Skeletal muscle satellite cell (primary cell): ENCODE measurements at regions not wholly inside any gene's neighbourhood (a gene's known extent, or its start where the extent isn't known, plus 50 kb on each side); places are given as distances from the start of the nearest gene placed in this dataset.
"Not testable (repeated sequence)": the region's sequence is repeated elsewhere in the genome, so short reads cannot be mapped to it uniquely, and the experiment has no call there.

Experiments used
- H3K27me3 ChIP-seq: 2 replicates; pipeline ENCODE4 v1.7.0; 2013; ENCODE audit warnings: low read length; ENCODE audit not compliant: control insufficient read depth, insufficient read depth
- H3K36me3 ChIP-seq: 2 replicates; pipeline ENCODE4 v1.7.0; 2013; ENCODE audit warnings: mild to moderate bottlenecking, control low read depth, low read length; ENCODE audit not compliant: insufficient read depth
- H3K4me1 ChIP-seq: 2 replicates; pipeline ENCODE4 v1.7.0; 2013; ENCODE audit warnings: low read length; ENCODE audit not compliant: control insufficient read depth, insufficient read depth
- H3K4me2 ChIP-seq: 2 replicates; pipeline ENCODE4 v1.7.0; 2013; ENCODE audit warnings: mild to moderate bottlenecking, low read length
- H3K4me3 ChIP-seq: 2 replicates; pipeline ENCODE4 v1.7.0; 2013; ENCODE audit warnings: low read length
- H3K9ac ChIP-seq: 2 replicates; pipeline ENCODE4 v1.7.0; 2013; ENCODE audit warnings: mild to moderate bottlenecking, low read depth, low read length, moderate library complexity
- H3K9me3 ChIP-seq: replicated peaks from 2 replicates; pipeline ENCODE4 v1.7.0; 2013; ENCODE audit warnings: mild to moderate bottlenecking, control low read depth, low read length

DNA sequence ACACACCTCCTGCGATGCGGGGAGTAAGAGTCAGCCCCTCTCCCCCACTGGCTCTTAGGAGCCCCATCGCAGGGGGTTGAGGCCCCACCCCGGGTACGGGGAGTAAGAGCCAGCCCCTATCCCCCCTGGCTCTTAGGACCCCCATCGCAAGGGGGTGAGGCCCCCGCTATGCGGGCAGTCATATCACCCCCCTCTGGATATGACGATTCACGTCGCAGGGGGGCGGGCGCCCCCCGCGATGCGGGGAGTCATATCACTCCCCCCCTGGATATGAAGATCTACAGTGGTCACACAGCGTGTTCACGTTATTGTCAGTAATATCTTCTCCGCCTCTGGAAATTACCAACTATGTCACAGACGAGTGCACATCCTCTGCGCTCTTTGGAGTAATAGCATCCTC lies 61.1 kb downstream of the DEFB131A start:
- H3K4me3 ChIP-seq, H3K9me3 ChIP-seq, H3K4me2 ChIP-seq, H3K9ac ChIP-seq, H3K27me3 ChIP-seq, H3K4me1 ChIP-seq, H3K36me3 ChIP-seq: not testable (repeated sequence)

DNA sequence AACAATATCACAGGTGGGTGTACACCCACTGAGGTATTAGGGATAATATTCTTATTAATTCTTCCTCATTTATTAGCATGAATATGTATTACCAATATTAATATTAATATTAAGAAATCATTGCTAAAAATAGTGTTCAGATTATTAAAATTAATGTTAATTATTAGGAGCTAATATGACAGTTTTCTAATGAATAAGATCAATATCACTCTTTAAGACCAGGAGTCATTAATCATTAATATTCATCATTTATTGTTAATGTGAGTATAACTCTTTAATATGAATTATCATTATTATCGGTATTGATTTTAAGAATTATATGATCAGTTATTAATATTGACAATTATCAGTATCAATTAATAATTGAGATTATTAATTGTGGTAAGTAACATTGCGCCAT lies 62.5 kb downstream of the DEFB131A start:
- not testable (repeated sequence) for H3K36me3 ChIP-seq, H3K9me3 ChIP-seq, H3K9ac ChIP-seq, H3K4me2 ChIP-seq, H3K27me3 ChIP-seq, H3K4me3 ChIP-seq, H3K4me1 ChIP-seq

DNA sequence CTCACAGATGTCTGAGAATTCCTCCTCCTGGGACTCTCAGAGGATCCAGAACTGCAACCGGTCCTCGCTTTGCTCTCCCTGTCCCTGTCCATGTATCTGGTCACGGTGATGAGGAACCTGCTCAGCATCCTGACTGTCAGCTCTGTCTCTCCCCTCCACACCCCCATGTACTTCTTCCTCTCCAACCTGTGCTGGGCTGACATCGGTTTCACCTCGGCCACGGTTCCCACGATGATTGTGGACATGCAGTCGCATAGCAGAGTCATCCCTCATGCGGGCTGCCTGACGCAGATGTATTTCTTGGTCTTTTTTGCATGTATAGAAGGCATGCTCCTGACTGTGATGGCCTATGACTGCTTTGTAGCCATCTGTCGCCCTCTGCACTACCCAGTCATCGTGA lies 68.7 kb downstream of the DEFB131A start:
- not testable (repeated sequence) for H3K9ac ChIP-seq, H3K4me2 ChIP-seq, H3K27me3 ChIP-seq, H3K36me3 ChIP-seq, H3K4me1 ChIP-seq, H3K9me3 ChIP-seq, H3K4me3 ChIP-seq

DNA sequence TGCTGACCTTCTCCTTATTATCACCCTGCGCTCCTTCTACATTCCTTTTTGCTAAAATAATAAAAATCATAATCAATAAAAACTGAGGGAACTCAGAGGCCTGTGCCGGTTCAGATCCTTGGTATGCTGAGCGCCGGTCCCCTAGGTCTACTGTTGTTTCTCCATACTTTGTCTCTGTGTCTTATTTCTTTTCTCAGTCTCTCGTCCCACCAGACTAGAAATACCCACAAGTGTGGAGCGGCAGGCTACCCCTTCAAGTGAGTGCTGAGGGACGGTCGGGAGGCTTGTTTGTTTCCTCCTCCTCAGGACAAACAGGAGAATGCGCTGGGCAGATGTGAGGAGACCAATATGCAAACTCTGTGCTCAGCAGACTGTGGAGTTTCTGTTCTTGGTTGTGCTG lies 75.4 kb downstream of the DEFB131A start:
- H3K36me3 ChIP-seq, H3K4me3 ChIP-seq, H3K27me3 ChIP-seq, H3K9ac ChIP-seq, H3K9me3 ChIP-seq, H3K4me1 ChIP-seq, H3K4me2 ChIP-seq: not testable (repeated sequence)

DNA sequence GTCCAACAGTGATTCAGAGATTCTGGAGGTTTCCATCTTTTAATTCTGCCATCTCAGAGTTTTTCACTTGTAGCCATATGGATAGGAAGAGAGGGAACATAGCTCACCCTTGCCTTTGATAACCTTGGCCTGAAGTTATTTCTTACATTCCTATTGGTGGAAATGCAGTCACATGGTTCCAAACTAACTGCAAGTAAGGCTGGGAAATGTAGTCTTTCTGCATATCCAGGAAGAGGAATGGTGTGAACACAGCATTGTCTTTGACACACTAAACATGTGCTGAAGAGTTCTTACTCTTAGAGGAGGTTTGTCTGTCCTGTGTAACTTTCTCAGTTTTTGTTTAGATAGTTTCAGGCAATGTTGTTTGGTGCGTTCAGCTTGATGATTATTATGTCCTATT lies 78.7 kb downstream of the DEFB131A start:
- not testable (repeated sequence) for H3K9ac ChIP-seq, H3K4me2 ChIP-seq, H3K36me3 ChIP-seq, H3K9me3 ChIP-seq, H3K4me1 ChIP-seq, H3K27me3 ChIP-seq, H3K4me3 ChIP-seq

DNA sequence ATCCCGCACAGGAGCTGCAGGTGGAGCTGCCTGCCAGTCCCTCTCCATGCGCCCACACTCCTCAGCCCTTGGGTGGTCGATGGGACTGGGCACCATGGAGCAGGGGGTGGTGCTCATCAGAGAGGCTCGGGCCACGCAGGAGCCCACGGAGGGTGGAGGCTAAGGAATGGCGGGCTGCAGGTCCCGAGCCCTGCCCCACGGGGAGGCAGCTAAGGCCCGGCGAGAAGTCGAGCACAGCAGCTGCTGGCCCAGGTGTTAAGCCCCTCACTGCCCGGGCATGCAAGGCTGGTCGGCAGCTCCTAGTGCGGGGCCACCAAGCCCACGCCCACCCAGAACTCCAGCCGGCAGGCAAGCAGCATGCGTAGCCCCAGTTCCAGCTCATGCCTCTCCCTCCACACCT lies 80.2 kb downstream of the DEFB131A start:
- H3K36me3 ChIP-seq, H3K4me1 ChIP-seq, H3K4me2 ChIP-seq, H3K27me3 ChIP-seq, H3K9me3 ChIP-seq, H3K4me3 ChIP-seq, H3K9ac ChIP-seq: not testable (repeated sequence)

DNA sequence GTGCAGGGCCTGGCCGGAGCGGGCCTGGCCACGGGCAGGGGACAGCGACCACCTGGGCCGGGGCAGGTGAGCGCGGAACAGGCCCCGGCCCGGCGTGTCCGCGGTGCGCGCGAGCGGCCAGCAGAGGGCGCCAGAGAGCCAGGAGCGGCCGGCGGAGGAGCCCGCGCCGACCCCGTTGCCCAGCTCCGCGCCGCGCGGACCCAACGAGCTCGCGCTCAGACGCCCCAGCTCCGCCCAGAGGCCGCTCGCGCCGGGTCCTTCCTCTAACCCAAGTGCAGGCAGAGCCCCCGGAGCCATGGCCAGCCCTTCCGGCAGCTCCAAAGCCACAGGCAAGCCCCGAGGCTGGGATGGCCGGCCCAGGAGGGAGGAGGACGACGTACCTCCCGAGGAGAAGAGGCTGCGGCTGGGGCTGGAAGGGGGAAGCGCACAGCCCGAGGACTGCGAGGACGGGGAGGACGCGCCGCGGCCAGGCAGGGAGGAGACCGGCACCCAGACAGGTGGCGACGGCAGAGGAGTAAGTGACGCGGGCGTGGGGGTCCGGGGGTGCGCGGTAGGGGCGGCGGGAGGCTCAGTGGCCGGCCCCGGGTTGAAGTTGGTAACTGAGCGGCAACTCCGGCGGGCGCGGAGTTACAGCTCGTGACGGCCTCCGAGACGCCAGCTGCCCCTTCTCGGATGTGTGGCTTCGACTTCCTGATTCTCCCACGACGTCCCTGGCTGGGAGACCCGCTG lies 88.1 kb downstream of the DEFB131A start:
- peak overlapping the region; percentile 66 for H3K9ac ChIP-seq
- not testable (repeated sequence) for H3K27me3 ChIP-seq, H3K9me3 ChIP-seq, H3K36me3 ChIP-seq, H3K4me1 ChIP-seq
- H3K4me3 ChIP-seq: peak overlapping the region; percentile 73
- peak overlapping the region; percentile 79 for H3K4me2 ChIP-seq

DNA sequence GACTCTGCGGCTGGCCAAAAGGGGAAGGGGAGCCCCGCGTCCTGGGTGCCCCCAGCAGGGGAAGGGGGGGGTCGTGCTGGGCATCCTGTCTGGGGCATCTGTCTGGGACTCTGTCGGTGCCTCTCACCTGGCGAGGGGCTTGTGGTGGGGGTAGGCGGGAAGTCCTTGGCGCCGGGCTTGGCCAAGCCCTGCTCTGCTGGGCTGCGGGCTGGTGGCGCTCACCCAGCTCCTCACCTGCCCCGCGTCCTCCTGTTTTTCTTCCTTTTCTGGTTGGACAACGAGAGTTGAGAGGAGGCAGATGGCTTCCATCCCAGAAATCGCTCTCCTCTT lies 88.6 kb downstream of the DEFB131A start:
- H3K36me3 ChIP-seq, H3K27me3 ChIP-seq, H3K4me1 ChIP-seq, H3K9me3 ChIP-seq: not testable (repeated sequence)
- peak overlapping the region; percentile 79 for H3K4me2 ChIP-seq
- peak overlapping the region; percentile 66 for H3K9ac ChIP-seq
- peak overlapping the region; percentile 73 for H3K4me3 ChIP-seq

DNA sequence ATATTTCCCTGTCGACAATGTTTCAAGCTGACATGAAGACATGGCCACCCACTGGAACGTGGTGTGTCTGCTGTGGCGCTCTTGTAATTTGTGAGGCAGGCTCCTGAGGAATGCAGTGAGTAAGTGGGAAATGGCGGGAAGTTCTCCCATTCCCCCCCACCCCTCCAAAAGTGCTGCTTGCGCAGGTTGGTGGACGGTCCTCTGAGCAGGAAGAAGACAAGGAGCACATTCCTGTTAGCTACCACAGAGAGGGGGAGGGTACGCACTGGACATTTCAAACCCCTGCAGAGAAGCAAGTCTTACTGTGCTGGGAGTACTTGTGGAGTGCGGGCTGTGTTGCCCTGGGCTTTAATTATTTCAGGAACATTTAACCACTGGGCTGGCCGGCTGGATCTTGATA lies 92.9 kb downstream of the DEFB131A start:
- H3K9me3 ChIP-seq, H3K4me2 ChIP-seq, H3K4me1 ChIP-seq, H3K27me3 ChIP-seq, H3K4me3 ChIP-seq, H3K36me3 ChIP-seq, H3K9ac ChIP-seq: not testable (repeated sequence)

DNA sequence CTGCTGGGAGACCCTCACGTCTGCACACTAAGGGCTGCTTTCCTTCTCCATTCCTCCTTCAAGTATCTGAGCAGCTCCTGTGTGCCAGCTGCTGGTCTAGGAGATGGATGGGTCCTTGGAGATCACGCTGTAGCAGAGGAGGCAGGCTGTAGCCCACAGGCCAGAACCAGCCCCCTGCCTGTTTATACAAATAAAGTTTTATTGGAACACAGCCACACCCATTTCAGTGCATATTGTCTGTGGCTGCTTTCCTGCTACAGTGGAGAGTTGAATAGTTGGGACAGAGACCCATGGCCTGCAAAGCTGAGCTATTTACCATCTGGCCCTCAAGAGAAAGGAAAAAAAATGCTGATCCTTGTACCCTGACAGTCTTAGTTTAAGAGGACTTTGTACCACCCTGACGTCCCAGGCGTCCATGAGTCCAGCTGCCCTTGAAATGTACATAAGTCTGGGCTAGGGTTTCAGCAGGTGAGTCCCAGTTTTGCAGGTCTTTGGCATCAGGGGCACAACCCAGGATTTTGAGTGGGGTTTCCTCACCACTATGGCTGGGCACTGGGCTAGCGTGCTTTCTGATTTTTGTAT lies 95.8 kb downstream of the DEFB131A start:
- not testable (repeated sequence) for H3K27me3 ChIP-seq, H3K9me3 ChIP-seq, H3K4me2 ChIP-seq, H3K4me1 ChIP-seq, H3K4me3 ChIP-seq, H3K36me3 ChIP-seq, H3K9ac ChIP-seq

DNA sequence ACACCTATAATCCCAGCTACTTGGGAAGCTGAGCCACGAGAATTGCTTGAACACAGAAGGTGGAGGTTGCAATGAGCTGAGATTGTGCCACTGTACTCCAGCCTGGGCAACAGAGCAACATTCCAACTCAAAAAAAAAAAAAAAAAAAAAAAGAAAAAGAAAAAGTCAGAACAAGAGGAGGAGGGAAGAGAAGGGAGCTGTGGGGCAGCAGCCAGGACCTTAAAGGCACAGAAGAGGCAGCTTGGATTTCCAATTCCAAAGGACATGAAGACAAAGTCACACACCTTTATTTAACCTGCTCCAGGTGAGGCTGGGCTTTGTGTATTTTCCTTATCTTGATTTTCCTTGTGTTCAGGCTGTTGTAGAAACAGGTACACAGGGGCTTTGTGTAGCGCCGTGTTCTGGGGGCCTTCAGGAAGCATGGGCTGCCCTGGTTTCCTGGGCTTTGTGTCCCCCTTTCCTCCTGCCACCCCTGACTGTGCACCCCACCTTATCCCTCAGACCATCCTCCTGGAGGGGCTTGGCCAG lies 97.2 kb downstream of the DEFB131A start:
- not testable (repeated sequence) for H3K4me1 ChIP-seq, H3K9ac ChIP-seq, H3K36me3 ChIP-seq, H3K27me3 ChIP-seq, H3K4me3 ChIP-seq, H3K4me2 ChIP-seq, H3K9me3 ChIP-seq

DNA sequence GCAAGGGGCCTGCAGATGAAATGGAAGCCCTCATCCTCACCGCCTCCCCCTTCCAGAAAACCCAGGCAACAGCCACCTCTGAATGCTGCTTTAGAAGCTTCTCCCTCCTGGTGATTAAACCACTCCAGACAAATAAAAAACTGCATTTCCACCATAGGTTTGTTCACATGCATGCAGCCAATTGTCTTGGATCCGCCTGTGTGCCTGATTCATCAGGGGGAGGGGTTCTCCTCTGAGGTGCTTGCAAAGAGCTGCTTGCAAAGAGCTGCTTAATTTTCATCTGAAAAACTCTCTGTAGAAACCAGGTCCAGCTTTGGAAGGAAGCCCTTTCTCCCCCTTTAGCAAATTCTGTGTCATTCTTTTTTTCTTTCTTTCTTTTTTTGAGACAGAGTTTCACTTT lies 100.6 kb downstream of the DEFB131A start:
- H3K27me3 ChIP-seq, H3K36me3 ChIP-seq, H3K9ac ChIP-seq, H3K4me3 ChIP-seq, H3K4me2 ChIP-seq, H3K9me3 ChIP-seq, H3K4me1 ChIP-seq: not testable (repeated sequence)
